Skin epidermis (tissue), 12 donors: ENCODE measurements at regions not wholly inside any gene's neighbourhood (a gene's known extent, or its start where the extent isn't known, plus 50 kb on each side); places are given as distances from the start of the nearest gene placed in this dataset.

Source experiments
- H3K27ac ChIP-seq, 21 experiments: fragments of 200-600 bp; sonication (generic) in 11 of 21; one replicate each; pipeline ENCODE4 v1.5.0; 2020; ENCODE audit warnings: mild to moderate bottlenecking in 3 of 21, inconsistent platforms in 2 of 21, moderate library complexity in 2 of 21
- H3K4me3 ChIP-seq, 7 experiments: fragments of 200-600 bp; sonication (generic) in 2 of 7; one replicate each; pipeline ENCODE4 v1.5.0; 2020; ENCODE audit warnings: inconsistent platforms in 2 of 7, mild to moderate bottlenecking in 2 of 7, moderate library complexity in 1 of 7

DNA sequence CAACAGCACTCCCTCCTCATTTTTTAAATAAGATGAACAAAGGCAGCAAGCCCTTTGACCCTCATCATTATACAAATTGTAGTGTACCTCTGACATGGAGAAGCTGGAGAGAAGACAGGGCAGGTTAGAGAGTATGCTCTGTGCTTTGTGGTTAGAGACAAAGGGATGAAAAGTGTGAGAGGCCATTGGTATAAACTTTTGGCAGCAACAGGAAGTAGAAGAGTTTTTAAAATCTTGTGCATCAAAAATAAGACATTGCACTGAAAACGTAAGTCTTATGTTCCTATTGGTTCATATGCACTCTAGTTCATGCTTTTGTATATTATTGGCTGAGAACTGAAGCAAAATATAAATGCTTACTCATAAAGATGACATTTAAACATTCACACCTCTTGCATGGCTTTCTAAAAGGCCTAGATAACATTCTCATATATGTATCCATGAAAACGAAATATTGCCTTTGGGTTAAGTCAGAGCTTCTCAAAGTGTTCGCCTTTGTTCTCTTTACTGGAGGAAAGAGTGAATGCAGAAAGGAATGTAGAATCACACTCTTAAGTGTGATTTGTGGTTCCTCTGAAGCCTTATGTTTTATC lies 158.0 kb downstream of the PALM2AKAP2 start:
- Histone ChIP-seq H3K27ac (no peak overlapping the region), H3K4me3 (no peak overlapping the region)

DNA sequence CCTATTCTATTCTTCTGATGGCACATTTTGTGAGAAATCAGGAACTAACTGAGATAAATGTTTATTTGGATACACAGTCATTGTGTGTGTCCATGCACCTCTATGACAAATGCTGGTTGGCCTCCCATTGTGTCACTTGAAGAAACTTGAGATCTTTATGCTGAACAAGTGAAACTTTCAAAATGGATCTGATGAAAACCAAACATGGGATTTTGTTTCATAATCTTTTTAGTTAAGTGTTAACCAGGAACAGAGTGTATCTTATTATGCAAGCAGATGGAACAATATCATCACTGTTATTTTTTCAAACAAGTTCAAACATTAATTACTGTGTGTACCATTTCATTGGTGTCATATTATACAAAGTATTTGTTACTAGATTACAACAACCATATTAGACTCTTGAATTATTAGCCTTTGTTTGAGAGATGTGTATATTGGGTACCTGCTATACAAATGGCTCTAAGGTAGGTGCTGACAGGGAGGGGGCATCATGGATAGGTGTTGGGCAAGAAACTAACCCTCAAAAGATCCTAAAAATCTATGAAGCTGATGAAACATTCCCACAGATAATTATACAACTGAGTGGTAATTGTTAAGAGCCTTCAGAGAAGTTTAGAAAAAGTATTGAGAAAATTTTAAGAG lies 159.8 kb downstream of the PALM2AKAP2 start:
- H3K4me3 ChIP-seq = no peak overlapping the region

DNA sequence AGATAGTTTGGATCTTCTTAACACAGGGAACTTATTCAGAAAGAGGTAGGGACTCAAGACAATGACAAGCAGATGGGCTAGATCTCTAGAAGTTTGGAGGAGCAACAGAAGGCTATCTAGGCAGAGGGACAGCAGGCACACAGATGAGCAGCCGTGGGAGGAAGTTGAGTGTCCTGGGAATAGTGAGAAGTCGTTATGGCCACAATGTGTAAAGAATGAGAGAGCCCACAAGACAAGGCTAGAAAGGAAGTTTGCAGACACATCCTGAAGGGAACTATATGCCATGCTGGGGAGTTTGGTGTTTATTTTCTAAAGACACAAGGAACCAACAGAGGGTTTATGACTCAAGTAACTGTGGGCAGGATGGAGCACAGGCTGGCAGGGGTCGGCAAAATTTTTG lies 160.6 kb downstream of the PALM2AKAP2 start:
- H3K4me3 ChIP-seq = no peak overlapping the region

More for the DNA sequence above, 159.8 kb downstream of the PALM2AKAP2 start:
- no peak overlapping the region for H3K27ac ChIP-seq

DNA sequence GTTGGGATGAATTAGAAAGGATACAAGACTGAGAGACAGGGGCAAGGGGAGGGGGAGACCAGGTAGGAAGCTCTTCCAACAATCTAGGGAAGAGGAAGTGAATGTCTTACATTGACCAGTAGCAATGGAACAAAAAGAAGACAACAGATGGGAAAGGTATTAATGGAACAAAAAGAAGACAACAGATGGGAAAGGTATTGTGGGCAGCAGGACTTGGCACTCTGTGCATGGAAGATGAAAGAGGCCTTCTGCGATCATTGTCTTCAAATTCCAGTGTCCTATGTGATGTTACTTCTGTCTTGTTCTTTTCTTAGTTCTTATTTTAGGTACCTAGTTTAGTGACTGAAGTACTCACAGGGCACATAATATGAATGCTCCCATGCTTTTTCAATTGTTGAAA lies 161.8 kb downstream of the PALM2AKAP2 start:
- no peak overlapping the region for H3K27ac ChIP-seq
- no peak overlapping the region for H3K4me3 ChIP-seq

More for the DNA sequence above, 160.6 kb downstream of the PALM2AKAP2 start:
- no peak overlapping the region for H3K27ac ChIP-seq

DNA sequence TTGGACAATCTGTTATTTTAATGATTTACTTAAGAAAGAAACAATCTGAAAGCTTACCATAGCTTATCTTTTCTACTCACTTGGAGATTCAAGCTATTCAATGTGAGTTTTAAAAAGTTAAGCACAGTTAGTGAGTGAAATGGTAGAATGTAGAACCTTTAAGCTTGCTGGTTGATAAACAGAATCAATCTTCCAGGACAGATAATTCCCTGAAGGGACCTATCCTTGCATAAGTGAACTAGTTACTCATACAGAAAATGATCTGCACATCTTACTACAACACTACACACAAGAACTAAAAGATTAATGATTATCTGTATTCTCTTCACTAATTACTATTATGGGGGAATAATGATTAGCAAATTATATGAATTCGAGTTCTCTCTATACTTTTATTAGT lies 165.6 kb downstream of the PALM2AKAP2 start:
- Histone ChIP-seq H3K27ac (no peak overlapping the region), H3K4me3 (no peak overlapping the region)

DNA sequence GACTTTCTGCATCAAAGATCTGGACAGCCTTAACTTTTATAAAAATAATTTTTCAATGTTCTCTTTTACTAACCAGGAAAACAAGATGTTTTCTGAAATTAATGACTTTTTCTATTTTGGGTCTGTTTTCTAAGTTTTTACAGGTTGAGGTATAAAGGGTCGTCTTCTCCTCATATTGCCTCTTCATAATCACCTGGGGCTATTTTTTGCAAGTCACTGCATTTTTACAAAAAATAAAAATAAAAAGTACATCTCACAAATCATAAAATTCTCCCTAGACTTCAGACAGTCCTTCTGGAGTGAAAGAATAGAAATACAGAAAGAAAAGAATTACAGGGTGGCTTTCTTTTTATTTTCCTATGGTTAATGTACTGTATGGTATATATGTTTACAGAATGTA lies 168.5 kb downstream of the PALM2AKAP2 start:
- H3K4me3 ChIP-seq = no peak overlapping the region
- no peak overlapping the region for H3K27ac ChIP-seq

DNA sequence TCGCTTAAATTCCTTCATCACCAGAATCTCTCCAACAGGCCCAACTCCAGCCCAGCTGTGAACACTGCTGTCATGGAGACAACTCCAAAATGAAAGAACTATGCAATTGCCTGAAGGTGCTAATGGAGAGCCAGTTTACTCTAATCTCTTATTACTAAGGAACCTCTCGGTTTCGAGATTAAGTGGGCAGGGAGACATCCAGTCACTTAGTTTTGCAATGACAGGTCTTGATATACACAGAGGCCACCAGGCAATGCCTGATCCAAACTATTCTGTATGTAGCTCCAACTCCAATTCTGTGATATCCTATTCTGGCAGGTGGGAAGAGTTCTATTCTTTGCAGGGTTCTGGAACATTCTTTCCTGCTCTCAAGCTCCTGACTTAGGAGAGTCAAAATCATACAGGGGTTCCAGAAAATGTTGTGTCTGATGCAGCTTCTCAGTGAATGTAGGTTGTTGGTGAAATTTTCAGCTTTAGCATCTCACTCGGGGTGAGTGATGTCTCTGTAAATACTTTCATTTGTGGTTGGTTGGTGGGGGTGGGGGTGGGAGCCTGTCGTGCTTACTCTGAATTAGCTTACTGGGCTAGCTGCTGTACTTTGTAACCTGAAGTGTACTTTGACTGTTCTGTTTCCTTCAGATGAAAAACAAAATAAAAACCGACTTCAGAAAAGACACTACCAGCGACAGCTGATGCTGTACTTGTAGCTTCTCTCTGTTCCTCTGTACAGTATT lies 170.9 kb downstream of the PALM2AKAP2 start:
- Histone ChIP-seq H3K27ac (no peak overlapping the region), H3K4me3 (no peak overlapping the region)

DNA sequence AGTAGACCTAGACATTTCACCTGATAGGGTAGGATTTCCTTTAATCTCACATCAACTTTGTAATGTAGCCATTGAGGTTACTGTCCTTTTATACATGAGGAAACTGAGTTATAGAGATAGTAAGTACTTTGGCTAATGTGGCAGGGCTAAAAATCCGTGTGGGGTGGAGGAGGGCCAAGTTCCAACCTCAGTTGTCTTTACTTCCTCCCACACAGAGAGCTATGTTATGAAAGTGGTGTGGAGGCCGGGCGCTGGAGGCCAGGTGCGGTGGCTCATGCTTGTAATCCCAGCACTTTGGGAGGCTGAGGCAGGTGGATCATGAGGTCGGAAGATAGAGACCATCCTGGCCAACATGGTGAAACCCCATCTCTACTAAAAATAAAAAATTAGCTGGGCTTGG lies 173.3 kb downstream of the PALM2AKAP2 start:
- no peak overlapping the region for H3K27ac ChIP-seq
- no peak overlapping the region for H3K4me3 ChIP-seq

DNA sequence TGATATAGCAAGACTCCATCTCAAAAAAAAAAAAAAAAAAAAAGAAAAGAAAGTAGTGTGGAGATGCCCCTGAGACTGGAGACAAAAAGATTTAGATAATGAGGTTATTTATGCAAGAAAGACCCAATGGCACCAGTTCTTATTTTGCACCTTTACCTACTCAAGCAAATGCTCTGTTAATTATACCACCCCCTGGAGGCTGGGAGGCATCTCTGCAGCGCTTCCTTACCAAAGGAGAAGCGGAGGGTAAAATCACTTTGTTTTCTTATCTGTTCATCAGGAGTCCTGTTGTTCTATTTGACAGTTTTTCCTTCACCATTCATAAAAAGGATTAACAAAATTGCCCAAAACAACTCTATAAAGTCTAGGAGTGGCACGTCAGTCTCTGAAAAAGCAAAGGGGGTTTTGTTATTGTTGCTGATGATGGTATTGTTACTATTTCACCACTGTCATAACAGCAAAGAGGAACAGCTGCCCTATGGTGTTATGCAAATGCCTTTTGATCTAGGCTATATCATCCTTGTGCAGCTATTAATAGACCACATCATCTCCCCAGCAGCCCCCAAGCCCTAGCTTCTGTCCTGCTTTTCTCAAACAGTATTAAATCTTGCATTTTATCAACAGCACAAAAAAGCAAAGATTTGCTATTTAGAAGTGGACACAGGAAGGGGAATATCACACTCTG lies 174.0 kb downstream of the PALM2AKAP2 start:
- H3K27ac ChIP-seq = no peak overlapping the region
- H3K4me3 ChIP-seq = no peak overlapping the region

DNA sequence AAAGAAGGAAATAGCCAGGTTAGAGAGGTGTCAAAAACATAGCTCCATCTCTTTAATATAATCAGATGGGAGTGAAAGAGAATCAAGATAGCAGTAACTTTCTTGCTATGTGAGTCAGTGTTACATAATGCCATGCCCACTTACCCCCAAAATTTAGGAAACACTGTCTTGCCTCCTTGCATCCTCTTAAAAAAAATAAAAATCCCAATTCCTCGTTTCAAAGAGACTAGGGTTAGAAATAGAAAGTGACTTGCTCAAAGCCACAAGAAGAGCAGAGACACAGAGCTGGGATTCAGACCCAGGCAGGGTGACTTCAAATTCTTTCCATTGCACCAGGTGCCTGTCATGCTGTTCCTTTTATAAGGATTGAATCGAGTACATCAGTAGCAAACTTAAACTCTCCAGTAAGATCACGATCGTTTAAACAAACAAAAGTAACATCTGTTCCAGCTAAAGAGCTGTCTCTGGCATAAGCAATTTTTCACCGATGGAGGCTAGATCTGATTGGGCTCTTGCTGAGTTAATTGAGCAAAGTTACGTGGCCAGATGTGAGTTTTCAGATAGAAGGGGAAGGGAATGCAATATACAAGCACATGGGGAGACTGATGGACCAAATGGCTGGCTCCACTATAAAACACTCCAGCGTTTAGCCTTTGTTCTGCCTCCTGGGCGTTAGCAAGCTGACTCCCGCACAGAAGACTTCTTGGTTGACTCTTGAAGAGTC lies 176.9 kb downstream of the PALM2AKAP2 start:
- H3K4me3 ChIP-seq = no peak overlapping the region
- H3K27ac ChIP-seq = no peak overlapping the region

DNA sequence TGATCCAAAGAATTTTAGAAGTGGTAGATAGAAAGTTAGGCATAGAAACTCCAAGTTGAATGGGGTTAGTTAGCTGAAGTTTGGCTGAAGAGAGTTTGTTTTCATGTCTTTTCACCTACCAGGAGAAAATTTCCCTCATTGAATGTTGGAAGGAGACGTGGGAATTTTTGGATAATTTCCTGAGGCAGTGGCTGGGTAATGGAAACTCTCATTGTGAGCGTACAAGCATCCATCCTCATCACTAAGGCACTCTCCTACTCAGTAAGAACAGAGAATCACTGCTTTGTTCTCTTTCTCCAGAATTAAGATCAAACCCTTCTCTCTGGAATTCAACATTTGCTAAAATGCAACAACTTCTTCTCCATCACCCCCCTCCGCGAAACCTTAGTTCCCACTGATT lies 179.7 kb downstream of the PALM2AKAP2 start:
- Histone ChIP-seq H3K4me3 (no peak overlapping the region), H3K27ac (no peak overlapping the region)

DNA sequence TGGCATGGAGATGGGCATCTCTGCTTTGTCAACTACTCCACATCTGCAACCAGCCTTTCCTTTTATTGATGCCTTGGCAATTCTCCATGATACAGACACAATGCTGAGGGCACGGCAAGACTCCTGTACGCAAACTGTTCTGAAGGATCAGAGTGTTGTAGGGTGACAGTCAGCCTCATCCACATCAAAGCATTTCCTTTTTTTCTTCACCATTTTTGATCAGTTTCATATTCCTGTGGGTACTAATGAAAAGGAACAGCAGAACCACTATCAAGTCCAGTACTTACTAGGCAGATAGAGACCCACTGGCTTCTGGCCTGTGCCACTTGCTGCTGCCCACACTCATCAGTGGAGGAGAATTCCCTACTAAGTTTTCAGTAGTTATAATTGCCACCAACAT lies 181.6 kb downstream of the PALM2AKAP2 start:
- H3K27ac ChIP-seq = no peak overlapping the region

DNA sequence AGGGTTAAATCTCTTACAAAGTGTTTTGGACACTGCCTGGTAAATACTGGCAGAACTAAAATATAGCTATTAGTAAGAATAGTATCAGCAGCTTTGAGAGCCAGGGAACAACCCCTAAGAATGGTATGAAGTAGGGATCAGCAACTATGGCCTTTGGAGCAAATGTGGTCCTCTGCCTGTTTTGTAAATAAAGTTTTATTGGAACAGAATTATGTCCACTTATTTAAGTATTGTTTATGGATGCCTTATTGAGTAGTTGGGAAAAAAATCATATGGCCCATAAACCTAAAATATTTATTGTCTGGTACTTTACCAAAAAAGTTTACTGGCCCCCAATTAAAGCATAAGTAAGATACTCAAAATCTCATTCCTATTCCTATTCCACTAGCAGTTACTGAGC lies 182.2 kb downstream of the PALM2AKAP2 start:
- no peak overlapping the region for H3K4me3 ChIP-seq
- H3K27ac ChIP-seq = no peak overlapping the region

More for the DNA sequence above, 181.6 kb downstream of the PALM2AKAP2 start:
- H3K4me3 ChIP-seq = no peak overlapping the region

DNA sequence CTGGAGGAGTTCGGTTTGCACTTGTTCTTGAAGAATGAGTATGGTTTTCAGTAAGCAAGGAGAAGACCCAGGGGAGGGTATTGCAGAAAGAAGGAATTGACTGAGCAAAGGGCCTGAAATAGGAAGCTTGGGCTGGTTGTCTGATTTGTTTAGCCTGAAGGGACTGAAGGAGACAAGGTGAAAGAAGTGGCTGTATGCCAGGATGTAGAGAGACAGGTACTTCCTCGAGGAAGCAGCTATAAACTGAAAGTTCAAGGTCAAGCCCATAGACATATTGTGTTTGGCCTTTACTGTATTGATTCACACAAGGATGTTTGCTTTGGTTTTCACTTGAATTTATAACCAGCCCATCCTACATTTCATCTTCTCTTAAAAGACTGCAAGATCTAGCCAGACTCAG lies 183.1 kb downstream of the PALM2AKAP2 start:
- H3K4me3 ChIP-seq = no peak overlapping the region
- H3K27ac ChIP-seq = no peak overlapping the region

DNA sequence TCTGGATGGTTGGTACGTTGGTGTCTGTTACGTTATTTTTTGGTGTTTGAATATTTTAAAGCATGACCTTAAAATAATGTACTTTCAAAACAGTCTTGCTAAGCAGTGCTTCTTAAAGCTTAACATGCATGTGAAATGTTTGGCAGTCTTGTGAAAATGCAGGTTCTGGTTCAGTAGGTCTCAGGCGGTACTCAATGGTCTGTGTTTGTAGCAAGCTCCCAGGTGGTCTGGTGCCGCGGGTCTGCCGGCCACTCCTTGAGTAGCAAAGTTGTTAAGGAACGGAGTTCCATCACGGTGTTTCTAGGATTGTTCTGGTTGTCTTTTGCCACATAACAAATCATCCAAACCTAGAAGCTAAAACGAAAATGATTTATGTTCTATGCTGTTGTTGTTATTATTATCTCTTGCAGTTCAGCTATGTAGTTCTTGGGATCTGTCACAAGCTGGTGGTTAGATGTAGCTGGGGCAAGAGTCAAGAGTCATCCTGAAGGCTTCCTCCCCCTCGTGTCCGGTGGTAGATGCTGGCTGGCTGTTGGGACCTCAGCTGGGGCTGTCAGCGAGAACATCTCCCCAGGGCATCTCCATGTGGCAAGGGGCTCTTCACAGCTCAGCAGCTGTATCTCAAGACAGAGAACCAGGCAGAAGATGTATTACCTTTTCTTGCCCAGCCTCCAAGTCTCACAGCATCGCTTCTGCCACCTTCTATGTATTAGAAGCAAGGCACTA lies 186.8 kb downstream of the PALM2AKAP2 start:
- peak overlapping the region in 4 of 21 experiments; percentile 2 to 74 (median 36) for H3K27ac ChIP-seq
- no peak overlapping the region for H3K4me3 ChIP-seq

DNA sequence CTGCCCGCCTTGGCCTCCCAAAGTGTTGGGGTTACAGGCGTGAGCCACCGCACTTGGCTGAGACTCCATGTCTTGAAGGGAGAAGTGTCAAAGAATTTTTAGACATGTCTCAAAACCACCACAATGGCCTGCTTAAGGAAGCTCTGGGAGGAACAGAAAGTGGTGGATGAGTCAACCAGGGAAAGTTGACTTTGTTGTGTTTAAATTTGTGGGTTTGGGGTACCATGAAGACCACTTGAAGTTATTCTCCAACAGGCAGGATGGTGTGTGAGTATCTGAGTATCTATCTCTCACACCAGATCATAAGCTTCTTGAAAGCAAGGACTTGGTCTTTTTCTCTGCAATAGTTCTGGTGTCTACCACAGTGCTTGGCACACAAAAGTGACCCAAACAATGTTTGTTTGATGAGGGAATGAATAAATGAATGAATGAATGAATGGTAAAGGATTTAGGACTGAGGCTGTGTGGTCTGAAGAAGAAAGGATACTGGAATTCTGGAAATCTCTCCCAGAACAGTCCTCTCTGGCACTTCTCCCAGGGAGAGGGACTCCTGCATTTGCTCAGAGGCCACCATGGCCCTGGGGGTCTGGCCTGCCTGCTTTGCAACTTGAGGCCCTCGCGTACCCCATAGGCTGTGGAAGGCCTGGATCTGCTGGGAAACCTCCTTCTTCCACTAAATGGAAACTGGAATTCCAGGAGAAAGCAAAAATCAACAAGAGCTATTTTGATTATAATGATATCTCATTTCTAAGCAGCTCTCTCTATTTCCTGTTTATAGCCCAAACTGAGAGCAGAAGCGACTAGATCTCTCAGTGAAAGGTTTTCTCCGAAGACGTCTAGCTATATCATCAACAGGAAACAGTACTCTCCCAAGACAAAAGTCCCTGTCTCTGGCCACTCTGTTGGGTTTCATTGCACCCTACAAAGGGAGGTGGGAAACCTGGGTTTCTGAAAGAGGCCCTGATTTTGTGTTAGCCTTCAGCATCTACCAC lies 187.9 kb downstream of the PALM2AKAP2 start:
- Histone ChIP-seq H3K4me3 (no peak overlapping the region), H3K27ac (peak overlapping the region in 14 of 21 experiments; percentile 0 to 87 (median 49))

DNA sequence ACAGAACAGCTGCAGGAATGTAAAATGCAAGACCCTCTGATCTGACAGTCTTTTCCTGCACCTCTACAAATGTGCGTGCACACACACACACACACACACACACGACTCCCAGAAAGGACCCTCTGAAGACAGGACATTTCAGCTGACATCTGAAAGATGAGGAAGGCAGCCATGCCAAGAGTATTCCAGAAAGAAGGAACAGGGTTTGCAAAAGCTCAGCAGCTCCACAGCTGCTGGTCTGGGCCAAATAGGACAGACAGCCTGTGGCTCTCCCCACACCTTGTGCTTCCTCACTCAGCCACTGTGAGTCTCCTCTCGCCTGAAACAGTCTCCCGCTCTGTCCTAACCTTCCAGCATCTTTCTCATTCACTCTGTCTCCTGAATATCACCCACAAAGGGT lies 189.0 kb downstream of the PALM2AKAP2 start:
- Histone ChIP-seq H3K4me3 (no peak overlapping the region), H3K27ac (peak overlapping the region in 9 of 21 experiments; percentile 2 to 87 (median 50))
